C4-2B (cell line): ENCODE measurements at regions not wholly inside any gene's neighbourhood (a gene's known extent, or its start where the extent isn't known, plus 50 kb on each side); places are given as distances from the start of the nearest gene placed in this dataset.

Experiments
- CTCF ChIP-seq: fragments of 450-650 bp; conservative IDR thresholded peaks from 2 replicates; pipeline ENCODE4 v1.5.1; 2017; ENCODE audit warnings: mild to moderate bottlenecking
- ZFX ChIP-seq: fragments of 450-650 bp; IDR thresholded peaks from 2 replicates; pipeline ENCODE4 v1.6.1; 2017

GRCh38 chr2:64337314-64337713, 116.6 kb upstream of the LGALSL start:
- TF ChIP-seq CTCF (no peak), ZFX (no peak)
